Activated naive CD8-positive, alpha-beta T cell treated with anti-CD3 and anti-CD28 coated beads, Interleukin-2, amount 50 U/mL, for 24 hours (primary cell): ENCODE measurements at regions not wholly inside any gene's neighbourhood (a gene's known extent, or its start where the extent isn't known, plus 50 kb on each side); places are given as distances from the start of the nearest gene placed in this dataset.

Experiments
- ATAC-seq: fragments of 150-1000 bp; cut with Tn5 transposase; one replicate; pipeline ENCODE4 v1.10.0; 2021
- DNase-seq: peaks from one replicate; pipeline ENCODE4 v3.0.0; 2021
- H3K27ac Mint-ChIP-seq: one replicate; pipeline ENCODE4 v1.8.0; 2021; ENCODE audit warnings: mild to moderate bottlenecking, mixed read lengths
- H3K27me3 Mint-ChIP-seq: one replicate; pipeline ENCODE4 v1.8.0; 2021; ENCODE audit warnings: mixed read lengths
- H3K36me3 Mint-ChIP-seq: one replicate; pipeline ENCODE4 v1.8.0; 2021; ENCODE audit warnings: low read depth, mixed read lengths
- H3K4me1 Mint-ChIP-seq: one replicate; pipeline ENCODE4 v1.8.0; 2021; ENCODE audit warnings: mixed read lengths
- H3K4me3 Mint-ChIP-seq: one replicate; pipeline ENCODE4 v1.8.0; 2021; ENCODE audit warnings: mild to moderate bottlenecking, moderate library complexity, mixed read lengths
- H3K9me3 Mint-ChIP-seq: one replicate; pipeline ENCODE4 v1.8.0; 2021; ENCODE audit warnings: mixed read lengths

GRCh38 chr20:40542065-40542464 lies 147.0 kb downstream of the MAFB start:
- ATAC-seq (no peak), DNase-seq (no peak)
- peaks cover 6% of the 10 kb centered on the region for H3K27me3 Mint-ChIP-seq
- no peaks in the 10 kb centered on the region for H3K9me3 Mint-ChIP-seq
- no peaks in the 10 kb centered on the region for H3K4me1 Mint-ChIP-seq
- no peak overlapping the region for H3K4me3 Mint-ChIP-seq
- no peak overlapping the region for H3K27ac Mint-ChIP-seq
- no peaks in the 10 kb centered on the region for H3K36me3 Mint-ChIP-seq

GRCh38 chr20:40540166-40540565 lies 148.9 kb downstream of the MAFB start:
- no peak overlapping the region for H3K4me3 Mint-ChIP-seq
- H3K27me3 Mint-ChIP-seq = peaks cover 6% of the 10 kb centered on the region
- ATAC-seq = no peak
- no peak overlapping the region for H3K27ac Mint-ChIP-seq
- H3K36me3 Mint-ChIP-seq = no peaks in the 10 kb centered on the region
- H3K4me1 Mint-ChIP-seq = no peaks in the 10 kb centered on the region
- DNase-seq = no peak
- H3K9me3 Mint-ChIP-seq = no peaks in the 10 kb centered on the region

DNA sequence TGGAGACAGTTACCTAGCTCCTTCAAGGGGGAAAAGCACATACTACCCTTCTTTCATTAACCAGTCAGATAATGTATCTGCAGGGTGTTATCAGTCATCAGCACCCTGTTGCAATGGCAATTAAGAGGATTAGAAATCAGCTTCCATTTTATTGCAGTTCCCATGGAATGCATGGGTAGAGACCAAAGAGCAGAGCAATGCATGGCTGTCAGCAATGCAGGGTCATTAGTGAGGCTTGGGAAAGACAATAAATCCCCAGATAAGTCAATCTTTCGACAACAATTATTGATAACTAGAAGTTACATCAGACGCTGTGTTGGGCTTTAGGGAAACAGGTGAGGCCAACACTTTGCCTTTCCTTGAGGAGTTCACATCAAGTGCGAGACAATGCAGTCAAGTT lies 150.9 kb downstream of the MAFB start:
- Mint-ChIP-seq H3K36me3 (no peaks in the 10 kb centered on the region), H3K4me3 (no peak overlapping the region), H3K4me1 (no peaks in the 10 kb centered on the region), H3K9me3 (peaks cover 4% of the 10 kb centered on the region), H3K27ac (no peak overlapping the region), H3K27me3 (peaks cover 6% of the 10 kb centered on the region)
- DNase-seq = no peak
- ATAC-seq = no peak

DNA sequence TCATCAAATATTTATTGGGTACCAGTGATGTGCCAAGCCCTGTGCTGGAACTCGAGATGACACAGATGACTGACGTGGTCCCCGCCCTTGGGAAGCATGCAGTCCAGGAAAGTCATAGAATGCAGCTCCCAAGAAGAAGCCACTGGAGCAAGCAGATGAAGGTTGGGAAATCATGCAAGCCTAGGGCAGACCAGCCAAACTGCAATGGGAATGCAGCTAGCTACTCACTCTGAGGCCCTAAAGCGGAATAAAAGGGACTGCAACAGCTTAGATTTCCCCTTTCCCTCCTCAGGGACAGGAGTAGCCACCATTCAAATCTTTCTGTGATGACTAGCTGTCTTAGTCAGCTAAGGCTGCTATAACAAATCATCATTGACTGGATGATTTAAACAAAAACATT lies 152.2 kb downstream of the MAFB start:
- ATAC-seq (no peak), DNase-seq (no peak)
- H3K4me3 Mint-ChIP-seq = no peak overlapping the region
- no peak overlapping the region for H3K27ac Mint-ChIP-seq
- H3K9me3 Mint-ChIP-seq = peaks cover 17% of the 10 kb centered on the region
- H3K4me1 Mint-ChIP-seq = no peaks in the 10 kb centered on the region
- H3K36me3 Mint-ChIP-seq = no peaks in the 10 kb centered on the region
- peaks cover 4% of the 10 kb centered on the region for H3K27me3 Mint-ChIP-seq

GRCh38 chr20:40535816-40536215 lies 153.2 kb downstream of the MAFB start:
- no peaks in the 10 kb centered on the region for H3K4me1 Mint-ChIP-seq
- H3K4me3 Mint-ChIP-seq = no peak overlapping the region
- peaks cover 25% of the 10 kb centered on the region for H3K9me3 Mint-ChIP-seq
- DNase-seq (no peak), ATAC-seq (no peak)
- no peaks in the 10 kb centered on the region for H3K36me3 Mint-ChIP-seq
- no peaks in the 10 kb centered on the region for H3K27me3 Mint-ChIP-seq
- H3K27ac Mint-ChIP-seq = no peak overlapping the region

GRCh38 chr20:40532103-40532502 lies 156.9 kb downstream of the MAFB start:
- DNase-seq = peak; percentile 6
- no peak for ATAC-seq
- Mint-ChIP-seq H3K27me3 (no peaks in the 10 kb centered on the region), H3K9me3 (peaks cover 28% of the 10 kb centered on the region), H3K4me3 (no peak overlapping the region), H3K4me1 (no peaks in the 10 kb centered on the region), H3K27ac (no peak overlapping the region), H3K36me3 (no peaks in the 10 kb centered on the region)

GRCh38 chr20:40525351-40525750 lies 163.7 kb downstream of the MAFB start:
- no peaks in the 10 kb centered on the region for H3K36me3 Mint-ChIP-seq
- ATAC-seq (no peak), DNase-seq (no peak)
- no peaks in the 10 kb centered on the region for H3K4me1 Mint-ChIP-seq
- H3K27ac Mint-ChIP-seq = no peak overlapping the region
- no peaks in the 10 kb centered on the region for H3K27me3 Mint-ChIP-seq
- no peak overlapping the region for H3K4me3 Mint-ChIP-seq
- H3K9me3 Mint-ChIP-seq = peaks cover 3% of the 10 kb centered on the region

GRCh38 chr20:40524071-40524470 lies 165.0 kb downstream of the MAFB start:
- H3K27ac Mint-ChIP-seq = no peak overlapping the region
- DNase-seq (no peak), ATAC-seq (no peak)
- no peak overlapping the region for H3K4me3 Mint-ChIP-seq
- H3K36me3 Mint-ChIP-seq = no peaks in the 10 kb centered on the region
- H3K4me1 Mint-ChIP-seq = no peaks in the 10 kb centered on the region
- H3K27me3 Mint-ChIP-seq = no peaks in the 10 kb centered on the region
- H3K9me3 Mint-ChIP-seq = peaks cover 3% of the 10 kb centered on the region

- no peaks in the 10 kb centered on the region for H3K27me3 Mint-ChIP-seq
- ATAC-seq (no peak), DNase-seq (no peak)
- no peaks in the 10 kb centered on the region for H3K36me3 Mint-ChIP-seq
- H3K27ac Mint-ChIP-seq = no peak overlapping the region
- no peaks in the 10 kb centered on the region for H3K4me1 Mint-ChIP-seq
- peaks cover 3% of the 10 kb centered on the region for H3K9me3 Mint-ChIP-seq
- H3K4me3 Mint-ChIP-seq = no peak overlapping the region
These were observed 166.6 kb downstream of the MAFB start for GRCh38 chr20:40522405-40522804.

- no peaks in the 10 kb centered on the region for H3K36me3 Mint-ChIP-seq
- no peaks in the 10 kb centered on the region for H3K27me3 Mint-ChIP-seq
- no peaks in the 10 kb centered on the region for H3K4me1 Mint-ChIP-seq
- no peak for DNase-seq
- no peak for ATAC-seq
- H3K4me3 Mint-ChIP-seq = no peak overlapping the region
- no peak overlapping the region for H3K27ac Mint-ChIP-seq
- peaks cover 3% of the 10 kb centered on the region for H3K9me3 Mint-ChIP-seq
These were observed 167.1 kb downstream of the MAFB start for GRCh38 chr20:40521962-40522361.

DNA sequence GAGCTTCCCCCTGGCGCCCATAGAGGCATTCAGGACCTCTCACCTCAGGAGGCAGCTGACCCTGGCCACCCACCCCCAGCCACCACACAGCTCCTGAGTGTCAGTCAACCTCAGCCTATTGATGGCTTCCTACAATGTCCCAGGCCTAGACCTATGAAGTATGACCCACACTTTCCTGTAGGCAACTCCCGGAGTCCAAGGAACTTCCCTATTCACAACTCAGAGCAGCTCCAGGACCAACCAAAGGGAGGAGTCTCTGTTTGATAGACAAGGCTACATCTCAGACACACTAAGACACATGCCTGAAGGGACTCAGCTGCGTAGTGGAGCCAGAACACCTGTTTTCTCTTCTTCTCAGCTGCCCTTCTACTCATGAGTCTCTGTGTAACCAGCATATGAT lies 169.1 kb downstream of the MAFB start:
- Mint-ChIP-seq H3K36me3 (no peaks in the 10 kb centered on the region), H3K4me1 (no peaks in the 10 kb centered on the region), H3K4me3 (no peak overlapping the region), H3K27me3 (peaks cover 2% of the 10 kb centered on the region), H3K27ac (no peak overlapping the region), H3K9me3 (peaks cover 3% of the 10 kb centered on the region)
- DNase-seq = no peak
- no peak for ATAC-seq

GRCh38 chr20:40512994-40513393 lies 176.0 kb downstream of the MAFB start:
- Mint-ChIP-seq H3K27me3 (peaks cover 2% of the 10 kb centered on the region), H3K4me1 (no peaks in the 10 kb centered on the region), H3K27ac (no peak overlapping the region)

DNA sequence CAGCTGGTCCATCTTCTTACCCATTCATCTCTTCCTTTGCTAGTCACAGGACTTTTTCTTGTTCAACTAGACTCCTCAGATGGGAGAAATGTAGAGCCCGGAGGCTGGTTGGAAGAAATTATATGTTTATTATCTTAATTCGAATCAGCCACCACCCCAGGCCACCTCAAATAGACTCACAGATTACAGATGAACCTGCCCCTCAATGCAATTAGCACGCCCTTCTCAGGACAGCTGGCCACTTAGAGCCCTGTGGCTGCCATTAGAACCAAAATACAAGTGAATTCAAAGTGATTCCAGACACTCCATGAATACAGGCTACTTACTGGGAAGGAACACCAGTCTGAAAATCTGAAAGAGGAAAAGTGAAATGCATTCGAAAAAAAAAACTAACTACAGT lies 176.4 kb downstream of the MAFB start:
- H3K4me3 Mint-ChIP-seq = no peak overlapping the region
- H3K36me3 Mint-ChIP-seq = no peaks in the 10 kb centered on the region
- peaks cover 2% of the 10 kb centered on the region for H3K27me3 Mint-ChIP-seq
- no peaks in the 10 kb centered on the region for H3K4me1 Mint-ChIP-seq
- no peak for DNase-seq
- no peak overlapping the region for H3K27ac Mint-ChIP-seq
- H3K9me3 Mint-ChIP-seq = no peaks in the 10 kb centered on the region
- ATAC-seq = no peak

More at GRCh38 chr20:40512994-40513393, 176.0 kb downstream of the MAFB start:
- H3K36me3 Mint-ChIP-seq = no peaks in the 10 kb centered on the region
- DNase-seq (no peak), ATAC-seq (no peak)
- H3K9me3 Mint-ChIP-seq = no peaks in the 10 kb centered on the region
- no peak overlapping the region for H3K4me3 Mint-ChIP-seq

GRCh38 chr20:40511478-40511877 lies 177.6 kb downstream of the MAFB start:
- ATAC-seq = no peak
- Mint-ChIP-seq H3K4me3 (no peak overlapping the region), H3K9me3 (no peaks in the 10 kb centered on the region), H3K27me3 (no peaks in the 10 kb centered on the region), H3K4me1 (no peaks in the 10 kb centered on the region), H3K36me3 (no peaks in the 10 kb centered on the region), H3K27ac (no peak overlapping the region)
- no peak for DNase-seq

- Mint-ChIP-seq H3K27ac (no peak overlapping the region), H3K27me3 (no peaks in the 10 kb centered on the region), H3K4me3 (no peak overlapping the region), H3K9me3 (no peaks in the 10 kb centered on the region), H3K36me3 (no peaks in the 10 kb centered on the region), H3K4me1 (no peaks in the 10 kb centered on the region)
- no peak for DNase-seq
- no peak for ATAC-seq
These were observed 178.4 kb downstream of the MAFB start for GRCh38 chr20:40510622-40511021.

GRCh38 chr20:40508821-40509220 lies 180.2 kb downstream of the MAFB start:
- no peaks in the 10 kb centered on the region for H3K27me3 Mint-ChIP-seq
- H3K27ac Mint-ChIP-seq = no peak overlapping the region
- no peak overlapping the region for H3K4me3 Mint-ChIP-seq
- H3K4me1 Mint-ChIP-seq = no peaks in the 10 kb centered on the region
- no peaks in the 10 kb centered on the region for H3K36me3 Mint-ChIP-seq
- H3K9me3 Mint-ChIP-seq = no peaks in the 10 kb centered on the region
- DNase-seq (no peak), ATAC-seq (no peak)
